WI38 (cell line): ENCODE measurements at regions not wholly inside any gene's neighbourhood (a gene's known extent, or its start where the extent isn't known, plus 50 kb on each side); places are given as distances from the start of the nearest gene placed in this dataset.

Experiments
- H3K4me3 ChIP-seq: 2 replicates; pipeline ENCODE4 v1.5.1; 2011; ENCODE audit warnings: low read depth, mild to moderate bottlenecking, control low read depth, low read length
- CTCF ChIP-seq: IDR thresholded peaks from 2 replicates; pipeline ENCODE4 v1.5.1; 2012; ENCODE audit warnings: low read depth, mild to moderate bottlenecking, control low read depth, low read length

DNA sequence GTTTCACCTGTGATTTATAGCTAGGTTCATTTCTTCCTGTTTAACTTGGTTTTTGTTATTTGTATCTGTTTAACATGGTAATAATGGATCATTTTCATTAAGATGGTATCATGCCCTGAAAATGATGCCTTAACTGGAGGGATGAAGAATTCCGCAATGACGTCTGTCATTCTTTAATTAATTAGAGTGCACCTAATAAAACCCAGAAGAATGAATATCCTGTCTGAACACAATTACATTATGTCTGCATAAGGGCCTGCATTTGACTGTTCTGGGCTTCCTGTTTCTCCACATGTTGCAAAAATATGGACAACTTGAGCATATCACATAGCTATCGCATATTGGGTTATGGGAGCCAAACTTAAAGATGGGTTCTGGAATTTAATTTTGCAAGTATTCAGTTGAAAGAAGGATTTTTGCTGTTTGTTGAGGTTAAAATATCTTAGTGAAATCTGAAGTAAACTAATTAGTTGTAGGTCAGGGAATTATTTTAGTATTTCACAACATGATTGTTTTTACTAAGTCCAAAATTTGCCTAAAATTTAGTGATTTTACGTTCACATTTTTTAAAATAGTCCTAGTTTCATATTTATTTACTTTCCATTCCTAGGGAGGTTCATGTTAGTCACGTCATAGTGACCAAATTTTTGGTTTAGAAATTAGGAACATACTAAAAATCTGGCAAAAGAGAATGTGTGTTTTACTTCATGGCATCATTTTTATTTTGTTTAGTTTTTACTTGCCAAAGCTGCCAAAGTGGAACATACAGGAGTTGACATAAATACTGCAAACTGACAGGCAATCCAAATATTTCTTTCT is 321.0 kb upstream of the TGFBR2 start:
- H3K4me3 ChIP-seq: no peak overlapping the region
- no peak for TF ChIP-seq CTCF

DNA sequence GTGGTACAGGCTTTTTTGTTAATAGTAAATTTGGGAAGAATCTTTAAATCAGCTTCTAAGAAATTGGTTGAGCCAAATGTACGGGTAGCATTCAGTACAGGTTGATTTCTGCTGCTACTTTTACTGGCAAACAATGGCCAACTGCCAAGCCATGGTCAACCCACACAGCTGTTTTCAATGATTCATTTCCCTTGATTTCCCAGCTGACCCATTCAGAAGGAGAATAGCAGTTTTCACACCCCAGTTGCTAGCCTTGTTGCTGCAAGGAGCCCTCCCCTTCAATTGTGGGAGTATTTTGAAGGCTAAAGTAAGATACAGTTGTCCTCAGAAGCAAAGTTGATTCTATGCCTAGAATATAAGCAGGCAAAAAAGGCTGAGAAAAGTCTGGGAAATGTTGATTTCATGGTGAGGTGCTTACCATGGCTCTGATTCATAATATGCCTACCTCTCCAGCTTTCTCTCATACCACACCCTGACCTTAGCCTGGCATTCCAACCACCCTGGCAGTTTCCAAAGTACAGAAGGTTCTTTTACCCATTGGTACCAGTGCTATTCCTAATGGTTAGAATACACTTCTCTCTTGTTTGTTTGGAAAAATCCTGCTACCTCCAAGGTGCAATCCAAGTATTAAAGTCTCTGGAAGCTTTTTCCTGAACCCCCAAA is 320.3 kb upstream of the TGFBR2 start:
- no peak for TF ChIP-seq CTCF
- H3K4me3 ChIP-seq: no peak overlapping the region

GRCh38 chr3:30286811-30287210 is 319.6 kb upstream of the TGFBR2 start:
- H3K4me3 ChIP-seq: no peak overlapping the region
- TF ChIP-seq CTCF: no peak

- no peak for TF ChIP-seq CTCF
- H3K4me3 ChIP-seq: no peak overlapping the region
Observed at GRCh38 chr3:30288830-30289229, 317.6 kb upstream of the TGFBR2 start.

DNA sequence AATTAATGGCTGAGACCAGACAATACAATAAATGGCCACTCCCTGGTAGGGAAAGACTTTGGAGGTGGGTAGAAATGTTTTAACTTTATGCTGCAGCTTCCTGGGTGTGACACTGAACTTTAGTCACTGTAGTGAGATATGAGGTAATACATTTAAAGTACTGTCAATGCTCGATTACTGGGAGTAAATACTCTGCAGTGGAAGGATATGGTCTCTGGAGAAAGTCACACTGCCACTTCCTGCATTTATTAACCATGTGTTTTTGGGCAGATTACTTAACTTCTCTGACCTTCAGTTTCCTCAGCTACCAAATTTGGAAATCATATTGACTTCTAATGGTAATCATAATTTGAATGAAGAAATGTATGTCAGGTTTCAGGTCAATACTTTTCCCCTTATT is 317.1 kb upstream of the TGFBR2 start:
- H3K4me3 ChIP-seq: no peak overlapping the region
- no peak for TF ChIP-seq CTCF

DNA sequence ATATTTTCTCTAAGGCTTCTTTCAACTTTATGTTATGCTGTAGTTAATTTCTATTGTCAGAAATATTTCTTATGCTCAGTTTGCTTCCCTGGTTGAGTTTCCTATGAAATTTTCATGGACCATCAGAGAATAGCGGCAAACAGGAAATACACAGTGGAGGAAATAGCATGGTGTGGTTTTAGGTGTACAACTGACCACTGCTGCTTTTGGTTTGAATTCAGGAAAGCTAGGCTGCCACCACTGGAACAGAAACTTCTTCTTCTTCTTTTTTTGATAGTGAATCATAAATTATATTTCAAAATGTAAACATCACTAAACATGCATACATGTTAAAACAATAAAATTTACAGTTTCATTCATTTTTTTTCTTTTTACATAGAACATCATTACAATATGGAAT is 316.6 kb upstream of the TGFBR2 start:
- TF ChIP-seq CTCF: no peak
- H3K4me3 ChIP-seq: no peak overlapping the region

DNA sequence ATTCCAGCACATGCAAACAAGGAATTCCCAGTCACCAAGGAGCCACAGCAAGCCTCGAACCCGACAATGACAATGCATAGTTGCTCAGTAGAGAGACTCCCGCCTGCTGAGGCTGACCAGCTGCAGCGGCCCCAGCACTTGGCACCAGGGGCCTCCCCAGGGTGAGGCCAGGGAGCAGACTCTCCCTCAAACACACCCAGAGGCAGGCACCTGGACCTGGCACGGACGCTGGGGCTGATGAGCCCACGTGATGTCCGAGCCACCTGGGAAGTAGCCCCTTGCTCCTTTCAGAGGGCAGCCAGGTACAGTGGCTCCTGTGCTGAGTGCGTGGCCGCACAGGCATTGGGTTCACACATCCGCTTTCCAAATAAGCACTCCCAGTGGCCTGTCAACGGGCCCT is 315.9 kb upstream of the TGFBR2 start:
- no peak overlapping the region for H3K4me3 ChIP-seq
- no peak for TF ChIP-seq CTCF
